Astrocyte (in vitro differentiated cells and primary cell): ENCODE measurements at regions not wholly inside any gene's neighbourhood (a gene's known extent, or its start where the extent isn't known, plus 50 kb on each side); places are given as distances from the start of the nearest gene placed in this dataset.

ENCODE experiments used
- DNase-seq: peaks from one replicate; pipeline ENCODE4 v3.0.0-alpha.2; 2010; ENCODE audit warnings: low read depth
- FAIRE-seq: peaks from 2 replicates; lab custom pipeline; 2011; peaks lifted over from hg19 to GRCh38; lab: Jason Lieb, UNC
- H2AFZ ChIP-seq: 2 replicates; pipeline ENCODE4 v1.6.0; 2012; ENCODE audit warnings: low read depth, low read length, inconsistent platforms
- H3K27ac ChIP-seq: 2 replicates; pipeline ENCODE4 v1.5.1; 2011; ENCODE audit warnings: low read depth, low read length, inconsistent platforms
- H3K27me3 ChIP-seq: 2 replicates; pipeline ENCODE4 v1.6.0; 2011; ENCODE audit warnings: low read length, inconsistent platforms; ENCODE audit not compliant: insufficient read depth
- H3K36me3 ChIP-seq: 2 replicates; pipeline ENCODE4 v1.5.1; 2011; ENCODE audit warnings: low read length, inconsistent platforms; ENCODE audit not compliant: insufficient read depth
- H3K4me1 ChIP-seq: 2 replicates; pipeline ENCODE4 v1.5.1; 2011; ENCODE audit warnings: low read length, inconsistent platforms; ENCODE audit not compliant: insufficient read depth
- H3K4me2 ChIP-seq: 2 replicates; pipeline ENCODE4 v1.6.0; 2012; ENCODE audit warnings: low read length, inconsistent platforms
- H3K4me3 ChIP-seq: 2 replicates; pipeline ENCODE4 v1.5.1; 2011; ENCODE audit warnings: low read depth, mild to moderate bottlenecking, low read length, inconsistent platforms; ENCODE audit not compliant: insufficient read depth
- H3K79me2 ChIP-seq: 2 replicates; pipeline ENCODE4 v1.6.0; 2012; ENCODE audit warnings: mild to moderate bottlenecking, low read length, inconsistent platforms; ENCODE audit not compliant: insufficient read depth
- H3K9ac ChIP-seq: 2 replicates; pipeline ENCODE4 v1.6.0; 2012; ENCODE audit warnings: mild to moderate bottlenecking, low read length, inconsistent platforms
- H3K9me3 ChIP-seq: 2 replicates; pipeline ENCODE4 v1.5.1; 2012; ENCODE audit warnings: low read depth, mild to moderate bottlenecking, low read length, inconsistent platforms; ENCODE audit not compliant: insufficient read depth
- H4K20me1 ChIP-seq: 2 replicates; pipeline ENCODE4 v1.6.0; 2012; ENCODE audit warnings: low read length, inconsistent platforms; ENCODE audit not compliant: insufficient read depth
- H3K27ac Mint-ChIP-seq: one replicate; pipeline ENCODE4 v1.8.0; 2021; ENCODE audit warnings: mild to moderate bottlenecking, mixed read lengths; ENCODE audit not compliant: unreplicated experiment
- H3K27me3 Mint-ChIP-seq: one replicate; pipeline ENCODE4 v1.8.0; 2021; ENCODE audit warnings: low read depth, mixed read lengths; ENCODE audit not compliant: unreplicated experiment
- H3K36me3 Mint-ChIP-seq: one replicate; pipeline ENCODE4 v1.8.0; 2021; ENCODE audit warnings: low read depth, mixed read lengths; ENCODE audit not compliant: unreplicated experiment
- H3K4me1 Mint-ChIP-seq: one replicate; pipeline ENCODE4 v1.8.0; 2021; ENCODE audit warnings: low read depth, mixed read lengths; ENCODE audit not compliant: unreplicated experiment
- H3K4me3 Mint-ChIP-seq: one replicate; pipeline ENCODE4 v1.8.0; 2021; ENCODE audit warnings: mild to moderate bottlenecking, moderate library complexity, mixed read lengths; ENCODE audit not compliant: unreplicated experiment
- H3K9me3 Mint-ChIP-seq: one replicate; pipeline ENCODE4 v1.8.0; 2021; ENCODE audit warnings: mild to moderate bottlenecking, mixed read lengths; ENCODE audit not compliant: unreplicated experiment
- EZH2 ChIP-seq: IDR thresholded peaks from 2 replicates; pipeline ENCODE4 v1.6.1; 2012; ENCODE audit warnings: mild to moderate bottlenecking, low read length, inconsistent platforms; ENCODE audit not compliant: insufficient read depth
- TF ChIP-seq, protein P1 (sequence below): IDR thresholded peaks from 2 replicates; pipeline ENCODE4 v1.5.1; 2011; ENCODE audit warnings: low read depth, mild to moderate bottlenecking, inconsistent platforms, low read length, moderate library complexity; ENCODE audit not compliant: insufficient read depth

DNA sequence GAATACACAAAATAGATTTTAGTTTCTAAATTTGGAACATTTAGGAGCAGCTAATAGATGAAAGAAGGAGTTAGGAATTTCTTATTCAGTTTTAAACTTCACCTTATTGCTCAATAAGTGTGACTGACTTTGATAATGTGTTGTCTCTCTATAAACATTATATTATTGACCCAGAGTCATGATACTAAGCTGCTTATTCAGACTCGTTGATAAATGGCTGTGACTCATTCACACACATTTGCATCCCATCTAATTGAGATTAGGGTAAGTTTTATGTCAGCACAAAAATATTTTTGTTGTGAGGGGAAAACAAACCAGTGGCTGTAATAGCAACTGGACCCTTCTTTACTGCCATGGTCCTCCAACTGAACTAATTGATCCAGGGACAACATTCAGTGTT lies 137.6 kb downstream of the GOLIM4 start:
- Histone ChIP-seq H3K79me2 (no peaks in the 10 kb centered on the region), H3K4me2 (no peak overlapping the region), H3K9me3 (no peaks in the 10 kb centered on the region), H3K4me3 (no peak overlapping the region), H3K27me3 (no peaks in the 10 kb centered on the region), H3K27ac (no peak overlapping the region), H2AFZ (no peak overlapping the region), H4K20me1 (no peaks in the 10 kb centered on the region), H3K36me3 (no peaks in the 10 kb centered on the region), H3K9ac (no peak overlapping the region), H3K4me1 (no peaks in the 10 kb centered on the region)
- Mint-ChIP-seq H3K4me3 (no peak overlapping the region), H3K4me1 (no peaks in the 10 kb centered on the region), H3K9me3 (no peaks in the 10 kb centered on the region), H3K27ac (no peak overlapping the region), H3K36me3 (no peaks in the 10 kb centered on the region), H3K27me3 (no peaks in the 10 kb centered on the region)
- FAIRE-seq (no peak), DNase-seq (peak; percentile 4)
- no peak for TF ChIP-seq EZH2
- TF ChIP-seq, protein P1, sequence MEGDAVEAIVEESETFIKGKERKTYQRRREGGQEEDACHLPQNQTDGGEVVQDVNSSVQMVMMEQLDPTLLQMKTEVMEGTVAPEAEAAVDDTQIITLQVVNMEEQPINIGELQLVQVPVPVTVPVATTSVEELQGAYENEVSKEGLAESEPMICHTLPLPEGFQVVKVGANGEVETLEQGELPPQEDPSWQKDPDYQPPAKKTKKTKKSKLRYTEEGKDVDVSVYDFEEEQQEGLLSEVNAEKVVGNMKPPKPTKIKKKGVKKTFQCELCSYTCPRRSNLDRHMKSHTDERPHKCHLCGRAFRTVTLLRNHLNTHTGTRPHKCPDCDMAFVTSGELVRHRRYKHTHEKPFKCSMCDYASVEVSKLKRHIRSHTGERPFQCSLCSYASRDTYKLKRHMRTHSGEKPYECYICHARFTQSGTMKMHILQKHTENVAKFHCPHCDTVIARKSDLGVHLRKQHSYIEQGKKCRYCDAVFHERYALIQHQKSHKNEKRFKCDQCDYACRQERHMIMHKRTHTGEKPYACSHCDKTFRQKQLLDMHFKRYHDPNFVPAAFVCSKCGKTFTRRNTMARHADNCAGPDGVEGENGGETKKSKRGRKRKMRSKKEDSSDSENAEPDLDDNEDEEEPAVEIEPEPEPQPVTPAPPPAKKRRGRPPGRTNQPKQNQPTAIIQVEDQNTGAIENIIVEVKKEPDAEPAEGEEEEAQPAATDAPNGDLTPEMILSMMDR: no peak

DNA sequence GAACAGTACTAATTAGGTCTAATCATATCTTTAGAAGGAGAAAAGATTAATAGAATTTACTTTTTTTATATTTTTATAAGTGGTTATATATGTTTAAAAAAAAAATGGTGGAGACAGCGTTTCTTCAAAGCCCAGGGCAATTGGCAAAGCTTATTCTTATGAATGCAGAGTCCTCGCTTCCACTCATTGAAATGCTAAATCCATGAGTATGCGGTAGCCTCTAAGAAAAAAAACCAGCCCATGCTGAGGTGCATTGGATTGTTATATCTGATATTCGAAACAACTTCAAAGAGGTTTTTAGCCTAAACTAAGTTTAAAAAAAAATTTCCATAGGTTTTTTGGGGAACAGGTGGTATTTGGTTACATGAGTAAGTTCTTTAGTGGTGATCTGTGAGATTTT lies 142.8 kb downstream of the GOLIM4 start:
- FAIRE-seq (no peak), DNase-seq (no peak)
- Mint-ChIP-seq H3K27me3 (no peaks in the 10 kb centered on the region), H3K36me3 (no peaks in the 10 kb centered on the region), H3K4me3 (no peak overlapping the region), H3K9me3 (no peaks in the 10 kb centered on the region), H3K27ac (no peak overlapping the region), H3K4me1 (no peaks in the 10 kb centered on the region)
- H3K79me2 ChIP-seq: no peaks in the 10 kb centered on the region
- TF ChIP-seq, protein P1: no peak
- no peak overlapping the region for H2AFZ ChIP-seq
- H3K4me1 ChIP-seq: no peaks in the 10 kb centered on the region
- no peaks in the 10 kb centered on the region for H3K36me3 ChIP-seq
- no peaks in the 10 kb centered on the region for H3K9me3 ChIP-seq
- no peak overlapping the region for H3K27ac ChIP-seq
- no peak overlapping the region for H3K9ac ChIP-seq
- no peak overlapping the region for H3K4me3 ChIP-seq
- no peak overlapping the region for H3K4me2 ChIP-seq
- H3K27me3 ChIP-seq: no peaks in the 10 kb centered on the region
- H4K20me1 ChIP-seq: no peaks in the 10 kb centered on the region

DNA sequence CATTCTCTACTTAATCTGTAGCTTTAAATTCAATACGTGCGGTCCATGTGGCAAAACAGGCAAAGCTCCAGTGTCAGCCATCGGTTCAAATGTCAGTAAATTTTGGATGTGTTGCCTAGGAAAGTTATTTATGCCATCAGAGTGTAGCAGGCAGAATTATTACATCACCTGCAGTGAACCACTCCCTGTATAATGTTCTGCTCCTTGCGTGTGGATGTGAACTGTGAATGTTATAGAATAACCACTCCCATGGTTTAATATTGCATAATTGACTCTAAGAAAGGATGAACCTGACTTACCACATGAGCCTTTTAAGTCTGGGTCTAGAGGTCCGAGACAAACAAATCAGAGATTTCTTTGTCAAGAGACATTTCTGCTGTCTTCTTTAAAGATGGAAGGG lies 145.5 kb downstream of the GOLIM4 start:
- TF ChIP-seq EZH2: no peak
- TF ChIP-seq, protein P1: no peak
- no peak overlapping the region for H3K4me2 ChIP-seq
- DNase-seq: no peak
- H3K9me3 ChIP-seq: no peaks in the 10 kb centered on the region
- no peak overlapping the region for H3K27ac ChIP-seq
- Mint-ChIP-seq H3K36me3 (no peaks in the 10 kb centered on the region), H3K27ac (no peak overlapping the region), H3K27me3 (no peaks in the 10 kb centered on the region), H3K9me3 (no peaks in the 10 kb centered on the region), H3K4me3 (no peak overlapping the region), H3K4me1 (no peaks in the 10 kb centered on the region)
- no peak overlapping the region for H3K9ac ChIP-seq
- no peaks in the 10 kb centered on the region for H3K4me1 ChIP-seq
- no peaks in the 10 kb centered on the region for H3K79me2 ChIP-seq
- FAIRE-seq: no peak
- H3K27me3 ChIP-seq: no peaks in the 10 kb centered on the region
- no peaks in the 10 kb centered on the region for H4K20me1 ChIP-seq
- H3K36me3 ChIP-seq: no peaks in the 10 kb centered on the region
- H3K4me3 ChIP-seq: no peak overlapping the region
- no peak overlapping the region for H2AFZ ChIP-seq
